Neuron (in vitro differentiated cells): ENCODE measurements at regions not wholly inside any gene's neighbourhood (a gene's known extent, or its start where the extent isn't known, plus 50 kb on each side); places are given as distances from the start of the nearest gene placed in this dataset.

Source experiments
- H2AFZ ChIP-seq: one replicate; pipeline ENCODE4 v1.6.1; 2013; ENCODE audit warnings: low read depth, mild to moderate bottlenecking, inconsistent platforms, low read length, moderate library complexity
- H3K27me3 ChIP-seq: one replicate; pipeline ENCODE4 v1.6.1; 2013; ENCODE audit warnings: low read length; ENCODE audit not compliant: insufficient read depth
- H3K36me3 ChIP-seq: one replicate; pipeline ENCODE4 v1.6.1; 2013; ENCODE audit warnings: low read length; ENCODE audit not compliant: insufficient read depth
- H3K4me1 ChIP-seq: one replicate; pipeline ENCODE4 v1.6.1; 2013; ENCODE audit warnings: low read length; ENCODE audit not compliant: insufficient read depth
- H3K4me3 ChIP-seq: 2 replicates; pipeline ENCODE4 v1.5.1; 2013; ENCODE audit warnings: mild to moderate bottlenecking, low read length, moderate library complexity
- H3K9me3 ChIP-seq: one replicate; pipeline ENCODE4 v1.6.1; 2013; ENCODE audit warnings: low read length

DNA sequence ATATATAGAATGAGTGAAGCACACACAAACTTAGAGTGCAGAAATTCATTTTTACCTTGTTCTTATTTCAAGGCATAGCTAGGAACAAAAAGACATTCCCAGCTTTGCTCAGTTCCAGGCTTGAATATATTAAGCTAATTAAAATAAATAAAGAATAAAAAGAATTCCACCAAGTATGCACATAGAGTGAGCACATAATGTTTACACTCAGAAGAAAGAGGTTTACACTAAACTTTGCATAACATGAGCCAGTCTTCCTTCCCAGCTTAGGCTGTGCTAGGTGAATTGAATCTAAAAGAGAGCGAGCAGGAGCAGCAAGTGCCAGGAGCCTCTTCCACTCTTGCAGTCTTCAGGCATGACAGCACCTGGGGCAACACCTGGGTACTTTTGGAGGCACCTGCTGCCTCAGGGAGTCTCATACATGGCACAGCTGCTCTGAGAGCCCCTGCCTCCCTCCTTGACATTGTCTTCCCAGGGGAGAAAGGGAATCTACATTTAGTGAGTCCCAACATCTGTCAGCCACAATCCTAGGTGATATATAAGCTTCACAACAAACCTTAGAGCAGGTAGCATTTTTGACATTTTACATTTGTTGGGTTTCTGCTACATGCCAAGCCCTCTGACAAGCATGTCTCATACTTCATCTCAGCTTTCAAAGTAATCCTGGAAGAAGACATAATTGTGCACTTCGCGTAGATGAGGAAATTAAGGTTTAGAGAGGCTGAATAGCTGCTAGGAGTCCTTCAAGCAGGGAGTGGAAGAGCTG lies 732.7 kb upstream of the TENM4 start:
- Histone ChIP-seq H3K4me1 (no peaks in the 10 kb centered on the region), H3K9me3 (no peaks in the 10 kb centered on the region)

DNA sequence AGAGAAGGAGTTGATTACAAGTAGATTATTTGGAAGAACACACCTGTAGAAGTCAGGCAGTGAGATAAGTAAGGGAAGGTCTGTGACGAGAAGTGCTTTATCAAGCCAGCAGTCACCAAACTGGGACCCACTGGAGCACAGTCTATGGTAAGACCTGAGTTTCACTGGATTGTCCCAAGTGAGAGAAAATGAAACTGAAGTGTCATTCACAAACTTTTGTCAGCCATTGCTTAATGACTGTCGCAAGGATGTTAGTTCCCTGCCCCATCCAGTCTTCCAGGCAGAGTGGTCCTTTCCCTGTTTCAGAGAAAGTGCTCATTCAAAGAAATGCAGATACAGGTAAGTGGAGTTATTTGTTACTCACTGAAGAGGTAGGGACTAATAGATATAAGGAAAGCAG lies 728.0 kb upstream of the TENM4 start:
- Histone ChIP-seq H2AFZ (no peak overlapping the region), H3K4me1 (peaks cover 15% of the 10 kb centered on the region), H3K9me3 (no peaks in the 10 kb centered on the region), H3K27me3 (no peaks in the 10 kb centered on the region), H3K4me3 (no peak overlapping the region), H3K36me3 (no peaks in the 10 kb centered on the region)

More for the DNA sequence above, 732.7 kb upstream of the TENM4 start:
- no peak overlapping the region for H3K4me3 ChIP-seq
- H2AFZ ChIP-seq = no peak overlapping the region
- H3K27me3 ChIP-seq = no peaks in the 10 kb centered on the region
- H3K36me3 ChIP-seq = no peaks in the 10 kb centered on the region

DNA sequence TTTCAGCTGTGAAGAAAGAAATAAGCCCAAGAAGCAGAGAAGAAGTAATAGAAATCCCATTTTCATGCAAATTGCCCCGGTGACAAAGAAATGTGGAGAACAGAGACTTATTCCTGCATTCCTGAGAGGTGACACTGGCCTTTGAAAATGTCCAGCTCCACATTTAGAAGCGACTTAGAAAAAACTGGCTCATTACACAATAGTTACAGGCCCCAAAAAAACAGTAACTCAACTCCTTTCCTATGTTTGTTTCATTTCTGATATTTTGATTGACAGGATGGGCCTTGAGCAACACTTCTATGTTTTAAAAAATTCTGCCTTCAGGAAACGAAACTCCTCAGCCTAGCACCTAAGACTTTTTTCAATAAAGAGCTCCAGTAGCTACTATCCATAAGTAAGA lies 726.9 kb upstream of the TENM4 start:
- Histone ChIP-seq H3K4me1 (peaks cover 15% of the 10 kb centered on the region), H3K27me3 (no peaks in the 10 kb centered on the region), H3K4me3 (no peak overlapping the region), H3K9me3 (no peaks in the 10 kb centered on the region), H2AFZ (no peak overlapping the region), H3K36me3 (no peaks in the 10 kb centered on the region)

DNA sequence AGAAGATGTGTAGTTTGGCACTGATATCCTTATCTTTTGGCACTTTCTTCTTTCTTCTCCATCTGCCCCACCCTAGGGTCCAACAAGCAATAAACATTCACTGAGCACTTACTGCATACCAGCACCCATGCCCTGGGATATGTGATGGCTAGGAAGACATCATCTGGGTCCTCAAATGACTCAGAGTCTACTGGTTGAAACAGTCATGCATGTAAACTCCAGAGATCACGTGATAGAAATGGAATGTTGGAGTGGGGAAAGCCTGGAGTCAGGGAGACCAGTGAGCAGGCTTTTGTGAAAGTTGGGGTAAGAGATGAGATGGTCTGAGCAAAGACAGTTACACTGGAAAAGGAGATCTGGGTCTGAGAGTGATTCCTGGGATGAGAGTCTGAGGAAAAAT lies 724.9 kb upstream of the TENM4 start:
- H3K4me3 ChIP-seq = no peak overlapping the region
- no peaks in the 10 kb centered on the region for H3K36me3 ChIP-seq
- H3K9me3 ChIP-seq = no peaks in the 10 kb centered on the region
- H3K4me1 ChIP-seq = peaks cover 15% of the 10 kb centered on the region
- H2AFZ ChIP-seq = no peak overlapping the region
- no peaks in the 10 kb centered on the region for H3K27me3 ChIP-seq

DNA sequence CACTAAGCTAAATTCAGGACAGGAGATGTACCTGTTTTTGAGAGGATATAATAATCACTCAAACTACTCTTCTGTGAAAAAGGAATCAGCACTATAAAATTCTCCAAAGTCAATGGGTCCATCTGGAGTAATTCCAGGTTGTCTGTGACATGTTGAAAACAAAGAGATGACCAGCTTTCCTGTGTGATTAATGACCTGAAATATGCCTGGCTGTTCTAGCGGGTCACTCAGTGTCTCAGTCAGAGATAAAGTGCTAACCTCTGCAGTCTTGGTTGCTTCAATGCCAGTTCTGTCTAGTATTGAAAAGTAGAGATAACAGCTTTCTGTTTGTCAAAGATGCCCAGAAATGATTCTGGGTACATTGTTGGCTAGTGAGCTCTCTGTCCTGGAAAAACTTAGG lies 722.6 kb upstream of the TENM4 start:
- no peak overlapping the region for H2AFZ ChIP-seq
- H3K9me3 ChIP-seq = no peaks in the 10 kb centered on the region
- H3K4me1 ChIP-seq = peaks cover 15% of the 10 kb centered on the region
- H3K27me3 ChIP-seq = no peaks in the 10 kb centered on the region
- no peaks in the 10 kb centered on the region for H3K36me3 ChIP-seq
- no peak overlapping the region for H3K4me3 ChIP-seq

DNA sequence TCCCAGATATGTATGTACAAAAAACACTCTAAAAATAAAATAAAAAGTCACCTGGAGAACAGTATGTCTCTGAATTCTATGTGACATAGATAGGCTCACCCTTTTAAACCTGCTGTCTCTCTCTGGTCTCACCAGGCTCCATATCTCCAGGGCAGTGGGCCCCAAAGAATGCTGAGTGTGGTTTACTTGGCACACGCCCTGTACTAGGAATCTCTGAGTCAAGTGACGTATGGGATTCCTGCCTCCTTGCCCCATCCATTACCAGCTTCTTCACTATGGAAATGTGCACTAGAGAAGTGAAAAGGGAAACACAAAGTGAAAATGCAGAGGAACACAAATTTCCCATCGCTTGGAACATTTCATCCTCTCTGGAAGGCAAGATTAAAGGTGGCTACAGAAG lies 722.2 kb upstream of the TENM4 start:
- H3K9me3 ChIP-seq = no peaks in the 10 kb centered on the region
- no peak overlapping the region for H2AFZ ChIP-seq
- no peaks in the 10 kb centered on the region for H3K27me3 ChIP-seq
- H3K4me1 ChIP-seq = peaks cover 13% of the 10 kb centered on the region
- H3K4me3 ChIP-seq = no peak overlapping the region
- H3K36me3 ChIP-seq = no peaks in the 10 kb centered on the region

DNA sequence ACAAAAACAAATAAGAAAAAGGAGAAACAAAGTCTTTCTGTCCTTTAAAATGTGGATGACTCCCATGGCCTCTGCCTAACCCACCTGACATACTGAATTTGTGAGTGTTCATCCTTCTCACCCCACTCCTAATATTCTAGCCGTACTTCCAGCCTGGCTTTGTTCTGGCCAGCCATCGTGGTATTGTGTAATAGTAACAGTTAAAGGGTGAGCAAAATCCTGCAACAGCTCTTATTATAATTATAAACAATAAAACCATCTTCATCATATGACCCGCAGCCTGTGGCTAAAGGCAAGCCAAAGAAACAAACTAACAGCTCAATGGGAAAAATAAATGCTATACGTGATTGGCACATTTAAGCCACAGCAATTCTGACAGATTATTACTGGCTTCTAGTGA lies 721.6 kb upstream of the TENM4 start:
- H3K27me3 ChIP-seq = no peaks in the 10 kb centered on the region
- no peak overlapping the region for H3K4me3 ChIP-seq
- no peak overlapping the region for H2AFZ ChIP-seq
- H3K36me3 ChIP-seq = no peaks in the 10 kb centered on the region
- H3K4me1 ChIP-seq = peaks cover 7% of the 10 kb centered on the region
- no peaks in the 10 kb centered on the region for H3K9me3 ChIP-seq

DNA sequence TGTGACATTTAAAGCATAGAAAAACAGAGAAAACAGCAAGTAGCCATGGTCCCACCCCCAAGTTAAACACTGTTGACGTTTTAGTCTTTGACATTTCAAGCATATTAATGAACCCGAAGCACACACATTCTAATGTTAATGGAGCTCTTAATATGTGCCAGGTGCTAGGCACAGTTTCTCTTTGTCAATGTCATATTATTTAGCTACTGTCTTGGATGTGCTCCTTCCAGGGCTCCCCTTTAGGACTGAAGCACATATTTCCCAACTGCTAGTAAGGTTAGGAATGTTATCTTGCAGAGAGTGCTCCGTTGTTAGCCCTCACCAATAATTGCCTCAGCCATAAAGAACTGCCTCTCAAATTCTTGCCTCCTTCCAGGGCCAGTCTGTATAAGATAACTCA lies 716.6 kb upstream of the TENM4 start:
- H3K4me3 ChIP-seq = no peak overlapping the region
- H2AFZ ChIP-seq = no peak overlapping the region
- no peaks in the 10 kb centered on the region for H3K27me3 ChIP-seq
- no peaks in the 10 kb centered on the region for H3K36me3 ChIP-seq
- no peaks in the 10 kb centered on the region for H3K9me3 ChIP-seq
- no peaks in the 10 kb centered on the region for H3K4me1 ChIP-seq

DNA sequence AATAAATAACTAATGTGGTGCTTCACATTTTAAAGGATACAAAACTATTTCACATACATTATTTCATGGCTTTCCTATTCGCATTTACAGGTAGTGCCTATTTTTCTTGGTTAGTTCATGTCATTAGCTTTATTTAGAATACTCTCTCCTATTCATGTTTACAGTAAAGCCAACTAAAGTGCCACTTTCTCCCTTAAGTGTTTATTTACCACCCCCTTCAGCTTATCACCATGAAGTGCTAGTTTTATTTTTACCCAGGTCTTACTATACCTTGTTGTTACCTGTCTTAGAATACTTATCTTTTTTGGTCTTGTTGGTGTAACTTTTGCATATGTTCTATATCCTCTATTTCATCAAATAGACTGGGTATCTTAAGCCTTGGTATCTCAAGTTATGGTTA lies 715.2 kb upstream of the TENM4 start:
- no peak overlapping the region for H2AFZ ChIP-seq
- no peaks in the 10 kb centered on the region for H3K4me1 ChIP-seq
- no peaks in the 10 kb centered on the region for H3K27me3 ChIP-seq
- H3K9me3 ChIP-seq = no peaks in the 10 kb centered on the region
- H3K36me3 ChIP-seq = no peaks in the 10 kb centered on the region
- H3K4me3 ChIP-seq = no peak overlapping the region

DNA sequence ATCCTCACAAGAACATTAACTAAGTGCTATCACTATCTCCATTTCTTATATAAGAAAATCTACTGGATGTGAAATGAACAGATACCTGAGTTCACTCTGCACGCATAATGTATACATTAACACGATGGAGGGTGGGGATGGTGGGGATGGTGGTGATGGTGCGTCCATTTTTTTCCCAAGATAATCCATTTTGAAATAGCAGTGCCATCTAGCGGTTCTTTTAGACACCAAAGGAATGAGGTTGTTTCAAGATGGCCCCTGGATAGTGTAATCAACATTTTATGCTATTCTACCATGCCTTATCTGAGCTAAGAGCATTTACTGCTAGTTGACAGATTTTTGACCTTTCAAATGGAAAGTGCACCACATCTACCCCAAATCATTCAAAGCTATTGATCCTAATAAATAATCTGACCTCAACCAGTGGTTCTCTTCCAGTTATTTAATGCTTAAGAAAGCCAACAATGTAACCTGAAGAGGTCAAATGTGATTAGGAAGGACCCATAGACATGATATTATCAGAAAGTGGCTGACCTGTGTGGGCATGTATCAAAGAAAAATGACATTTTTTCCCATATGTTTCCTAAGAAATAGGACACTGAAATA lies 714.7 kb upstream of the TENM4 start:
- H3K27me3 ChIP-seq = no peaks in the 10 kb centered on the region
- H2AFZ ChIP-seq = no peak overlapping the region
- no peak overlapping the region for H3K4me3 ChIP-seq
- no peaks in the 10 kb centered on the region for H3K4me1 ChIP-seq
- H3K36me3 ChIP-seq = no peaks in the 10 kb centered on the region
- H3K9me3 ChIP-seq = no peaks in the 10 kb centered on the region

DNA sequence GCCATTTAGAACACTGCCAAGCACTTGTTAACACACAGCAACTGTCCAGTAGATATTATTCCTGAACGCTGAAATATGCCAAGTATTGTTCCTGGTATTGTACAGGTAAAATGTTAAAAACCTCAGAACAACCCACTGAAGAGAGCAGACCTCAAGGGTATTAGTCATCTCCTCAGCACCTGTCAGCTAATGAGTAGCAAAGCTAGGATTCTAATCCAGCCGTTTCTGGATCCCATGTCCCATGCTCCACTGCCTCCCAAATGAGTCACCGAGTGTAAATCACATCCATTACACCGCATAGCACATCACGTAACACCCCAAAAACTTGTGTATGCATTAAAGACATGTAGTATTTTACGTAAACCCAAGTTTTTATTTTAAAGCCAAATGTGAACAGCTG lies 705.4 kb upstream of the TENM4 start:
- Histone ChIP-seq H3K4me3 (no peak overlapping the region), H3K27me3 (no peaks in the 10 kb centered on the region), H2AFZ (no peak overlapping the region), H3K36me3 (no peaks in the 10 kb centered on the region), H3K4me1 (peaks cover 18% of the 10 kb centered on the region), H3K9me3 (no peaks in the 10 kb centered on the region)

DNA sequence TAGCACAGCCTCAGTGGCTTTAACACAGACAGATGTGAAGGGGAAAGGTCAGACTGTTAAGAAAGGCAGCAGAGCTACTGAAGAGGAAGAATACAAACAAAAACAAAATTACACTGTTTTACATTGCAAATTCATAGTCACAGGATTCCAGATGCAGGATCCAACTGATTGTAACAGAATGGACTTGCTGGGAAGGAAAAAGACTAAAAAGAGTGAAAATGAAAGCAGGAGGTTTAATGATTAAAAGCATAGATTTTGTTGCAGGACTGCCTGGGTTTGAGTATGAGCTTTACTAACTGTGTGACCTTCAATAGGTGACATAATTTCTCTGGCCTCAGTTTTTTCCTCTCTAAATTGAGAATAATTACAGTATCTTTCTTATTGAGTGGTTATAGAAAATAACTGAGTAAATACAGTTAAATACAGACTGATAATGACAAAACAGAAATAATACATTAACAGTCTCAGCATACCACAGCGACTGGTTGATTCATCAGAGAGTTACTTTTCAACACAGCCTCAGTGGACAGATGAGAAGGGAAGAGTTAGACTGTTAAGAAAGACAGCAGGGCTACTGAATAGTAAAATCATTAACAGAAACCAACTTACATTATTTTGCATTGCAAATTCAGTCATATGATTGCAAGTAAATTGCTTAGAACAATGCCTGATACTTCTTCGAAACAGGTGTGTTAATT lies 704.2 kb upstream of the TENM4 start:
- no peak overlapping the region for H2AFZ ChIP-seq
- no peaks in the 10 kb centered on the region for H3K9me3 ChIP-seq
- no peaks in the 10 kb centered on the region for H3K36me3 ChIP-seq
- no peaks in the 10 kb centered on the region for H3K27me3 ChIP-seq
- H3K4me3 ChIP-seq = no peak overlapping the region
- H3K4me1 ChIP-seq = peaks cover 18% of the 10 kb centered on the region

DNA sequence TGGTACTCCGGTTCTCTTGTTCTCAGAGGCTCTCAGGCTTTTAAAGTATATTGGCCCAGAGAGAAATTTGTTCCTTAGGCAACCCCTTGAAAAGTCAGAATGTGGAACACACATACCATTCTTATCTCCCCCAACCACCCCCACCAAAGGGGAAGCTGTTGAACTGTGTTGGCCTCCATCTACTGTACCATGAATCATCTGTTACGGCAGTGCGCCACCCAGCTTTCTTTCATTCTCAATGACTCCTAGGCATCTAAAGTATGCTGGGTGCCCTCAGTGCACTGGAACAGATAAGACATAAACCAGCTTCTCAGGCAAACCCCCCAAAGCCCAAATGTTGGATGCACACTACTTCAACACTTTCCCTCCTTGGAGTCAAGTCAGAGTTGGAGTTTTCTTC lies 696.2 kb upstream of the TENM4 start:
- Histone ChIP-seq H3K9me3 (no peaks in the 10 kb centered on the region), H3K36me3 (no peaks in the 10 kb centered on the region), H3K27me3 (no peaks in the 10 kb centered on the region), H3K4me1 (no peaks in the 10 kb centered on the region), H3K4me3 (no peak overlapping the region), H2AFZ (no peak overlapping the region)
